ENCODE measurements at regions not wholly inside any gene's neighbourhood (a gene's known extent, or its start where the extent isn't known, plus 50 kb on each side); places are given as distances from the start of the nearest gene placed in this dataset.
A peak's percentile ranks its signal among the peaks of the same experiment; 100 is the strongest.

DNA sequence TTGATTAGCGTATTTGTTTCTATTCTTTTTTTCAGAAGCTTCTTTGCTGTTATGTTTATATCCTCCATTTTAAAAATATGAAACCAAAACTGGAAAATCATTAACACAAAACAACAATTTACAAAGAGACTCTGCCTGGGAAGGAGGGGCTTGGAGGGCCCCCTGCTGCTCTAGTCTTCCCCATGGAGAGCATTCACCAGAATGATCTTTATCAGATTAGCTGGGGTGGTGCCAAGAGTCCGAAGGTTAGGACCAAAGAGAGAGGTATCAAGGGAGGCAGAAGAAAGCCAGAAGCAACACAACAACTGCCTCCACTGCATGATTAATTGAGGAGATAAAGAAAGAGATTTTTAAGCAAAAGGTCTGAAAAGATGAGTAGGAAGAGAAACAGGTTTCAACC, 218.6 kb downstream of the IRS1 start (continued):
- TF ChIP-seq, protein P1, sequence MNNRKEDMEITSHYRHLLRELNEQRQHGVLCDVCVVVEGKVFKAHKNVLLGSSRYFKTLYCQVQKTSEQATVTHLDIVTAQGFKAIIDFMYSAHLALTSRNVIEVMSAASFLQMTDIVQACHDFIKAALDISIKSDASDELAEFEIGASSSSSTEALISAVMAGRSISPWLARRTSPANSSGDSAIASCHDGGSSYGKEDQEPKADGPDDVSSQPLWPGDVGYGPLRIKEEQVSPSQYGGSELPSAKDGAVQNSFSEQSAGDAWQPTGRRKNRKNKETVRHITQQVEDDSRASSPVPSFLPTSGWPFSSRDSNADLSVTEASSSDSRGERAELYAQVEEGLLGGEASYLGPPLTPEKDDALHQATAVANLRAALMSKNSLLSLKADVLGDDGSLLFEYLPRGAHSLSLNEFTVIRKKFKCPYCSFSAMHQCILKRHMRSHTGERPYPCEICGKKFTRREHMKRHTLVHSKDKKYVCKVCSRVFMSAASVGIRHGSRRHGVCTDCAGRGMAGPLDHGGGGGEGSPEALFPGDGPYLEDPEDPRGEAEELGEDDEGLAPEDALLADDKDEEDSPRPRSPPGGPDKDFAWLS (CRISPR knock-in tag; IDR thresholded peaks at IDR 0.05; ENCODE audit: borderline replicate concordance) = no peak
- TF ChIP-seq TARDBP (CRISPR knock-in tag; IDR thresholded peaks at IDR 0.05) (peak; percentile 55; the same call in 1 of the 2 replicates), FOXP1 (IDR thresholded peaks at IDR 0.05) (no peak), FOXP1 (CRISPR knock-in tag; IDR thresholded peaks at IDR 0.05) (peak; percentile 63; the same call in 1 of the 2 replicates), EED (CRISPR knock-in tag; IDR thresholded peaks at IDR 0.05) (no peak), ISX (CRISPR knock-in tag; conservative IDR thresholded peaks at IDR 0.05) (no peak), PRMT3 (CRISPR knock-in tag; IDR thresholded peaks at IDR 0.05; ENCODE audit: borderline replicate concordance, low read depth) (no peak), FOSL2 (CRISPR knock-in tag; IDR thresholded peaks at IDR 0.05) (peak; percentile 79), NBN (conservative IDR thresholded peaks at IDR 0.05) (no peak), SRSF9 (IDR thresholded peaks at IDR 0.05; ENCODE audit: borderline replicate concordance, insufficient read depth, low read depth, low read length, poor library complexity, severe bottlenecking) (no peak), ELF1 (CRISPR knock-in tag; IDR thresholded peaks at IDR 0.05) (no peak), MZF1 (CRISPR knock-in tag; IDR thresholded peaks at IDR 0.05; ENCODE audit: borderline replicate concordance) (no peak), ZNF556 (CRISPR knock-in tag; IDR thresholded peaks at IDR 0.05; ENCODE audit: borderline replicate concordance) (no peak), ZBTB7B (CRISPR knock-in tag; IDR thresholded peaks at IDR 0.05) (0 out of 2 replicates have a peak, but pooled peaks have one; percentile 52), MEIS1 (CRISPR knock-in tag; IDR thresholded peaks at IDR 0.05; ENCODE audit: borderline replicate concordance) (no peak), NCOA1 (CRISPR knock-in tag; IDR thresholded peaks at IDR 0.05) (no peak), HMG20B (CRISPR knock-in tag; conservative IDR thresholded peaks at IDR 0.05) (no peak; the same call in 1 of the 2 replicates), YEATS2 (CRISPR knock-in tag; IDR thresholded peaks at IDR 0.05; ENCODE audit: borderline replicate concordance) (no peak; the same call in 1 of the 2 replicates), TAF1 (CRISPR knock-in tag; IDR thresholded peaks at IDR 0.05) (no peak)
- TF ChIP-seq, protein P2, sequence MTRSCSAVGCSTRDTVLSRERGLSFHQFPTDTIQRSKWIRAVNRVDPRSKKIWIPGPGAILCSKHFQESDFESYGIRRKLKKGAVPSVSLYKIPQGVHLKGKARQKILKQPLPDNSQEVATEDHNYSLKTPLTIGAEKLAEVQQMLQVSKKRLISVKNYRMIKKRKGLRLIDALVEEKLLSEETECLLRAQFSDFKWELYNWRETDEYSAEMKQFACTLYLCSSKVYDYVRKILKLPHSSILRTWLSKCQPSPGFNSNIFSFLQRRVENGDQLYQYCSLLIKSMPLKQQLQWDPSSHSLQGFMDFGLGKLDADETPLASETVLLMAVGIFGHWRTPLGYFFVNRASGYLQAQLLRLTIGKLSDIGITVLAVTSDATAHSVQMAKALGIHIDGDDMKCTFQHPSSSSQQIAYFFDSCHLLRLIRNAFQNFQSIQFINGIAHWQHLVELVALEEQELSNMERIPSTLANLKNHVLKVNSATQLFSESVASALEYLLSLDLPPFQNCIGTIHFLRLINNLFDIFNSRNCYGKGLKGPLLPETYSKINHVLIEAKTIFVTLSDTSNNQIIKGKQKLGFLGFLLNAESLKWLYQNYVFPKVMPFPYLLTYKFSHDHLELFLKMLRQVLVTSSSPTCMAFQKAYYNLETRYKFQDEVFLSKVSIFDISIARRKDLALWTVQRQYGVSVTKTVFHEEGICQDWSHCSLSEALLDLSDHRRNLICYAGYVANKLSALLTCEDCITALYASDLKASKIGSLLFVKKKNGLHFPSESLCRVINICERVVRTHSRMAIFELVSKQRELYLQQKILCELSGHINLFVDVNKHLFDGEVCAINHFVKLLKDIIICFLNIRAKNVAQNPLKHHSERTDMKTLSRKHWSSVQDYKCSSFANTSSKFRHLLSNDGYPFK (CRISPR knock-in tag; IDR thresholded peaks at IDR 0.05; ENCODE audit: borderline replicate concordance) = no peak
- TF ChIP-seq, protein P3, sequence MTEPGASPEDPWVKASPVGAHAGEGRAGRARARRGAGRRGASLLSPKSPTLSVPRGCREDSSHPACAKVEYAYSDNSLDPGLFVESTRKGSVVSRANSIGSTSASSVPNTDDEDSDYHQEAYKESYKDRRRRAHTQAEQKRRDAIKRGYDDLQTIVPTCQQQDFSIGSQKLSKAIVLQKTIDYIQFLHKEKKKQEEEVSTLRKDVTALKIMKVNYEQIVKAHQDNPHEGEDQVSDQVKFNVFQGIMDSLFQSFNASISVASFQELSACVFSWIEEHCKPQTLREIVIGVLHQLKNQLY (CRISPR knock-in tag; IDR thresholded peaks at IDR 0.05) = no peak
- TF ChIP-seq, protein P4, sequence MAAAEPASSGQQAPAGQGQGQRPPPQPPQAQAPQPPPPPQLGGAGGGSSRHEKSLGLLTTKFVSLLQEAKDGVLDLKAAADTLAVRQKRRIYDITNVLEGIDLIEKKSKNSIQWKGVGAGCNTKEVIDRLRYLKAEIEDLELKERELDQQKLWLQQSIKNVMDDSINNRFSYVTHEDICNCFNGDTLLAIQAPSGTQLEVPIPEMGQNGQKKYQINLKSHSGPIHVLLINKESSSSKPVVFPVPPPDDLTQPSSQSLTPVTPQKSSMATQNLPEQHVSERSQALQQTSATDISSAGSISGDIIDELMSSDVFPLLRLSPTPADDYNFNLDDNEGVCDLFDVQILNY (CRISPR knock-in tag; conservative IDR thresholded peaks at IDR 0.05) = no peak
- TF ChIP-seq, protein P5, sequence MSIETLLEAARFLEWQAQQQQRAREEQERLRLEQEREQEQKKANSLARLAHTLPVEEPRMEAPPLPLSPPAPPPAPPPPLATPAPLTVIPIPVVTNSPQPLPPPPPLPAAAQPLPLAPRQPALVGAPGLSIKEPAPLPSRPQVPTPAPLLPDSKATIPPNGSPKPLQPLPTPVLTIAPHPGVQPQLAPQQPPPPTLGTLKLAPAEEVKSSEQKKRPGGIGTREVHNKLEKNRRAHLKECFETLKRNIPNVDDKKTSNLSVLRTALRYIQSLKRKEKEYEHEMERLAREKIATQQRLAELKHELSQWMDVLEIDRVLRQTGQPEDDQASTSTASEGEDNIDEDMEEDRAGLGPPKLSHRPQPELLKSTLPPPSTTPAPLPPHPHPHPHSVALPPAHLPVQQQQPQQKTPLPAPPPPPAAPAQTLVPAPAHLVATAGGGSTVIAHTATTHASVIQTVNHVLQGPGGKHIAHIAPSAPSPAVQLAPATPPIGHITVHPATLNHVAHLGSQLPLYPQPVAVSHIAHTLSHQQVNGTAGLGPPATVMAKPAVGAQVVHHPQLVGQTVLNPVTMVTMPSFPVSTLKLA (IDR thresholded peaks at IDR 0.05) = no peak
